Activated CD4-positive, alpha-beta T cell treated with anti-CD3 and anti-CD28 coated beads for 24 hours (primary cell): ENCODE measurements at regions not wholly inside any gene's neighbourhood (a gene's known extent, or its start where the extent isn't known, plus 50 kb on each side); places are given as distances from the start of the nearest gene placed in this dataset.

Source experiments
- DNase-seq, 2 donors: peaks; one replicate each; pipeline ENCODE4 v3.0.0-alpha.2; 2020; ENCODE audit warnings: low read depth in 2 of 2

DNA sequence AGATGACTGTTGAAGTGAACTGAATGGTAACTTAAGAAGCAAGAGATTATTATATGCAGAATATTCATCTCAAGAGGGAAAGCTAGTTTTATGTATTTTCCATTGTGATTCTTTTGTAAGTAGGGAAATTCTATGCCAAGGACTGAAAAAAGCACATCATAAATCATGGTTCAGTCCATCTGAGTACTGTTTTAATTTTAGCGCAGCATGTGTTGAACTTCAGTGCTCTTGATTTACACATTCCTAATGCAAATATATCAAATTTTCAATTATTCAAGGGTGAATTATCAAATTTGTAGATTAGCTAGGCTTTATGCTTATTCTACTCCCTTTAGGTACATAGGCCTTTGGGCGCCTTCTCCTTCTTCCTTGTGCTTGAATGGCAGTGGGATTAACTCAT lies 50.3 kb upstream of the TCF12 start:
- no peak for DNase-seq

DNA sequence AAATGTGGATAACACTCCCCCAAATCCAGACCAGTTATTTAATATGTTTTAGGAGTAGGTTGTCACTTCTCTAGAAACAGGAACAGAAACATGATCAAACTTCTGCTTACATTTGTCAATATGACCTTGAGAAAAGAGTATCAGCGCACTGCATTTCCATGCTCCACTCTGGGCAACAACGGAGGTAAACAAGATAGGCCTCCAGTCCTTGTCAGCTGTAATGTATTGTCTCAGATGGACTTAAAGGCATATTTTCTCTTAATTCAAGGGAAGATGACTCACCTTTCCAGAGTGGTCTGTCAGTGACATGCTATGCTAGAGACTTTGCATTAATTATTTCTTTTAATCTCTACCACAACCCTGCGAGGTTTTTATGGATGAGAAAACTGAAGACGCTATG lies 51.6 kb upstream of the TCF12 start:
- no peak for DNase-seq

DNA sequence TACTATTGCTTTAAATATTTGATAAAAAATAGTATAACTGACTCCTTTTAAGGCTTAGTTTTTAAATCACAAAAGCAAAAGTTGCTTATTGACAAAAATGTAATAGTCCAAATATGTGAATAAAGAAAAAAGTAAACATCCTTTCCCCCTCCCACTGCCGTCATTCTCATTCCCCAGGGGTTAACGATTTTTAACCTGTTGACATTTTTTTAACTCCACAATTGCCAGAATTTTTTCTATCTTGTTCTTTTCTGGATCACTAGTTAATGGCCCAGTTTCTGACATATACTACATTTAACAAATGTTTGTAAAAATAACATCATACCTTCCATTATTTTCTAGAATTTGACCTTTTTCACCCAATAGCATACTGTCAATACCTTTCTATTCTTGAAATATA lies 60.6 kb upstream of the TCF12 start:
- no peak for DNase-seq

DNA sequence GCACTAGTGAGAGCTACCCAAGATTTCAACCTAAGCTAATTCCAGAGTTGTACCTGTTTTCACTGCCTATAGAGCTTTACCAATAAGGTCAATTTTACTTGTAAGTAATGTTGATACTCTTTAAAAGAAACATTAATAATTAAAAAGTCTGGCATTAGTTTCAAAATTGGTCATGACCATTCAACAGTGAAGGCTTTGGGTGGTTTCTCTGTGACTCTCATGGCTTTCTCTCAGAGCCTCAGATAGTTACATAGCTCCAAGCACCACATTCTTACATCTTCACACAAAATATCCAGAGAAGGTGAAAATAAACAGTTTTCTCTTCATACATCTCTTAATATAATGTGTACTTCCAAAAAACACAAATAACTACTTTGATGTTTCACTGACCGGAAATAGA lies 61.5 kb upstream of the TCF12 start:
- DNase-seq, result no peak

DNA sequence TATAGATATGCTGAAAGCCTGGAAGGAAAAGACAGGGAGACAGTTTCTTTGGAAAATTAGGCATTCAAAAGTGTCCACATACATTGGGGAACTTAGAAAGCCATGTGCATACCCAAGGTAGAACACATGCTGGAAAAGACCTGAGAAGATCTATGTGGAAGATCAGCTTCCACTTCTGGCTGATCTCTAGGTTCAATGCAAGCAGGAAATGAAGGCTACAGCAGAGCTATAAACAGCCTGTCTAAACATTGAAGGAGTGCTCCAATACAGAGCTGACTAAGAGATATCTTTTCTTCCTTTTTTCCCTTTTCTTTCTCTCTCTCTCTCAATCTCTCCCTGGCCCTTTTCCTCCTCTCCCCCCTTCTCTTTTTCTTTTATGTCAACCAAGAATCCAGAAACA lies 73.6 kb upstream of the TCF12 start:
- no peak for DNase-seq

DNA sequence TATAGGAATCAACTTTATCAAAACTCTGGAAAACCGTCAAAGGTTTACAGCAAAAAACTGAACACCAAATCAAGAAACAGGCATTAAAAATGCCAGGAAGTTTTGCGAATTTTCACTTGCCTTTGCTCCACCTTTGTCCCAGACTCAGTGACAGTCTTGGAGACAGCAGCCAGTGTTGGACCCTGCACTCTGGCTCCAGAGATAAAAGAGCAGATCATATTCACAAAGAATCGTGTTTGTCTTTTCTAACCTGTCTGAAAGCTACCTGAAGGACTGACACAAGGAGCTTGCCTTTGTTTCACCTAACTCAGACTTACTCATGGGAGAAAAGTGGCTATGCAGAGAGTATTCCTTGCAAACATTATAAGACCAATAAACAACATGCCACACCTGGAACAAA lies 74.0 kb upstream of the TCF12 start:
- no peak for DNase-seq

DNA sequence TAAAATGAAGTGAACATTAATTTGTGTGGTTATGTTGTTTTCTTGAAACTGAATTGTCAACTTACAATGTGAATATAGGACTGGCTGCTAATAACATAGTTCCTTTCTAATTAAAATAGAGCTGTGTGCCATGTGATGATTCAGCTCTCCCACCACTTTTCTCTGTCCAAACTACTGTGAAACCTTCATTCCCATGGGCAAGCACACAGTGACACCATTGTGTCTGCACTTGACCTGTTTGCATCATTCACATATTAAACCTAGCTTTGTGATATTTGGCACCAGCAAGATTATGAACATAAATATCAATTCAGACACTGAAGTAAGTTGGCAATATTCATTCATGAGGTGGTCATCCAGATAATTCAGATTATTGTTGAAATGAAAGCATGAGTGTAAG lies 78.8 kb upstream of the TCF12 start:
- no peak for DNase-seq

DNA sequence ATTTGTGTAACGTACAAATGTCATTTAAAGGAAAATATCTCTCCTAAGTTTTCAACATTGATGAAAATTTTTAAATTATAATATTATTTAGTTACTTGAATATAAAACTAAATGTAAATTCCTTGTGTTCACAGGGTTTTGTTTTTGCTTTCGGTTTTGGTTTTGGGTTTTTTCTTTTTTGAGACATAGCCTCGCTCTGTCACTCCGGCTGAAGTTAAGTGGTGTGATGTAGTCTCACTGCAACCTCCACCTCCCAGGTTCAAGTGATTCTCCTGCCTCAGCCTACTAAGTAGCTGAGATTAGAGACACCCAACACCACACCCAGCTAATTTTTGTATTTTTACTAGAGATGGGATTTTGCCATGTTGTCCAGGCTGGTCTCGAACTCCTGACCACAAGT lies 79.3 kb upstream of the TCF12 start:
- DNase-seq, result no peak

DNA sequence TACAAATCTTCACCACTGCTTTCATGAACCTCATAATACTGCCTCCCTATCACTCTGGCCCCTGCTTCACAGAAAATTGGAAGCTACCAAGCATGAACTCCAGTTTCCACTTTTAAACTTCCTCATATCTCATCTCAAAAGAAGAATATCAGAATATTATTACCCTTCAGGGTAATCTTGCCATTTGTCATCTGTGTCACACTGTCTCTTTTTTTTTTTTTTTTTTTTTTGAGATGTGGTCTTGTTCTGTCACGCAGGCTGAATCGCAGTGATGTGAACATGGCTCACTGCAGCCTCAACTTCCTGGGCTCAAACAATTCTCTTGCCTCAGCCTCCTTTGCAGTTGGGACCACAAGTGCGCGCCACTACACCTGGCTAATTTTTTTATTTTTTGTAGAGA lies 80.4 kb upstream of the TCF12 start:
- DNase-seq, result no peak

DNA sequence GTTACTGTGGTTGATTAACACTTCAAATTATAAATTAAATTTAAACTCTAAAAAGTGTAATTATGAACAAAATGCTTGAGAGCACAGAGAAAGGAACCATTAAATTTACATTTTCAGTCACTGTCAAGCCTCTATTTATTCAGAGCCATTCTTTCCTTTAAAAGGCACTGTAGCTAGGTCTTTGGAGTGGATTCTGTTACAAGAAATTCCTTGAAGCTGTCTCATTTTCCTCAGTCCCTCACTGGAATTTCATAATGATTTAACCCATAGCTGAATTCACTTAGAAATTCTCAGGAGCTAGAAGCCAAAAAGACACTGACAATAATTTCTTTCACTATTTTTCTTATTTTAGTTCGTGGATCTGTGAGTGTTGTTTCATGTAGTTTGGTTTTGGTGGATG lies 81.2 kb upstream of the TCF12 start:
- DNase-seq, result no peak

DNA sequence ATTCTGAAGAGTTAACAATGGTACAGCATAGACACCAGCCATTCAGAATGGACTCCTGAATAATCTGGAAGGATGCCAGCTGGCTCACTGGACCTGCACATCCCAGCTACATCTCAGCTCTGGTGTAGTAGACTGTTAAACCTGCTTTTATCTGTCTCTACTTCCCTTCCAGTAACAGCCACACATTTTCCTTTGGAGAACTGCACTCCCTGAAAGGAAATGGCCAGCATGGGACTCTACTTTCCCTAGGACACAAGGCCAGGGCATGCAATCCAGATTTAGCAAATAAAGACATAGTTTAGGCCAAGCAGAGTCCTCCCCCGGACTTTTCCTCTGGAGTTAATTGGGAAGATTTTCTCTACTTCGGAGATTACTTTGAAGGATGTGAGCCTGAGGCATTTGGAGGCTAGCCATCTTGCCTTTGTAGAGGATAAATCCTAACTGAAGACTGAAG lies 82.7 kb upstream of the TCF12 start:
- DNase-seq, result no peak

DNA sequence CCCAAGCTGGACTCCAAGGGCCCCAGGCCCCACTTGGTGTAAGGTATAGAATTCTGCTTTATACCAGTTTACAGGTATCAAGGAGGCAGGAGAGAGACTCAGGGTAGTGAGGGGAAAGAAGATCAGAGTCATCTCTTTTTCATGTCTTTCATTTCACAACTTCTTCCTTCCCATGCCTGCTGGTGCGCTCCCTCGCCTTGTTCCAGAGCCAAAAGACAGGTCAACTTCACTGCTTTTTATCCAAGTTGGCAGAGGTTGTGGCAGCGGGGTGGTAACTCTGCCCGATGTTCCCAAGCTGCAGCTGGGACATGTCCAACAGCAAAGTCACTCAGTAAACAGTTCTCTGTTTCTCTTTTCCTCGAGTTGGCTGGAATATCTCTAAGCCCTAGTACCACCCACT lies 86.3 kb upstream of the TCF12 start:
- DNase-seq, result no peak

DNA sequence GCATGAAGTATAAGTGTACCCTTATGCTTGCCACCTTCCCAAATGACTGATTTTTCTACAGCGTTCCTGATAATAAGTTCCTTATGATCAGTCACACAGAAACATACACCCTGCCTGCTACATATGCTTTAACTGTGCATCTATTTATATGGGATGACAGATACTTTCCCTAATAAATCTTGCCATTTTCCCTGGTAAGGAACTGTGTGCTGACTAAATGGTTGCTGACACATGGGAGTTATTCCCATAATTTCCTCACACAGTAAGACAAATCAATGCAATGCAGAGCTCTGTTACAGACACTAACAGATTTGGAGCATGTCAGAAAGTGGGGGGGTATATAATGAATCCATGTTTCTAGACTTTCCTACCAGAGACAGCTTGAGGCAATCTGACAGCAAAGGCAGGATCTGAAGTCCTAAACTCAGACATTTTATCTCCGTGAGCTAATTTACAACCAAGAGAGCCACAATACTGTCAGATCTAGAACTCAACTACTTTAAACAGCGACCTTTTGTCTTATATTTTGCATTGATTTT lies 86.9 kb upstream of the TCF12 start:
- no peak for DNase-seq

DNA sequence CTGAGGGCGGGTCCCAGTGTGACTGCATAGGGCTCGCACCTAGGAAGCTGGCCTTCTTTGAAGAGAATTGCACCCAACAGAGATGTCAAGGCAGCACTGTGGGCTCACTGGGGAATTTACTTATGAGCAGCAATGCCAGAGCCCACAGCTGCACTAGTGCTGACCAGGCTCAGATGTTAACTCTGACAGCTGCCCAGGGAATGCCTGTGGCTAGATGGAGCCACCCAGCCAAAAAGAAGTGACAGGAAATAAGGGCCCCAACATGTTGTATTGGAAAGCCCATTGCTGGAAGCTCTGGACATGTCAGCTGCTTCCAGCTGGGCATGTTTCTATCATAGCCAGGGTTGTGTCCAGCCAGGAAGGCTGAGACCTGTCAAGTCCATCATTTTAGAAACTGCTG lies 90.9 kb upstream of the ZNF280D start:
- no peak for DNase-seq

DNA sequence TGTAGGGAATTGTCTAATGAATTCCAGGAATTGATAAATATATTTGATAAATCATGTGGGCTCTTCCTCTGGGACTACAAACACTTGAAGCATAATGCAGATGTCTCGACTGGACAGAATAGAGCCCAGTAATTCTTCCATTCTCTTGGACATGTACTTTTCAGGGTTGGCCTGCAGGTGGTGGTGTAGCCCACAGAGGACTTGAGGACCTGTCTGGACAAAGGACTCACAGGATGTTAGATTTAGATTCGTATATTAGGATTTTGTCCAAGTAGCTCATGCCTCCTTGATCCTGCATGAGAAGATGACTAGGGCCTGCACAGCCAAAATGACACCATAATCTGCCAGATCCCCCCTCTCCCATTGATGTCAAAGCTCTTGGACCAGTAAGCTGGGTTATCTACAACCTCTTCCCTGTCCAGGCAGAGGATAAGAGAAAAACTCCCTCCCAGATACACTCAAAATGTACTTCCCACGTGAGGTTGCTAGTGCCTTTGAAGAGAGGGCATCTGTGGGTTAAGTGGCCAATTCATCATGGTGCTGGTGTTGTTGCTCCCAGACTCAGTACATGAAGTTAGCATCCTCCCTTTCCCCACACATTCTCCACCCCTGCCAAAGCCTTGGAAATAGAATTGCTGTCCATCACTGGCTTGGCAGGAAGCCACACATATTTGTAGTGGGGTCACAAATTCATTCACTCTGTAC lies 88.6 kb upstream of the ZNF280D start:
- DNase-seq, result peak in 1 of 2 donors; percentile 21

DNA sequence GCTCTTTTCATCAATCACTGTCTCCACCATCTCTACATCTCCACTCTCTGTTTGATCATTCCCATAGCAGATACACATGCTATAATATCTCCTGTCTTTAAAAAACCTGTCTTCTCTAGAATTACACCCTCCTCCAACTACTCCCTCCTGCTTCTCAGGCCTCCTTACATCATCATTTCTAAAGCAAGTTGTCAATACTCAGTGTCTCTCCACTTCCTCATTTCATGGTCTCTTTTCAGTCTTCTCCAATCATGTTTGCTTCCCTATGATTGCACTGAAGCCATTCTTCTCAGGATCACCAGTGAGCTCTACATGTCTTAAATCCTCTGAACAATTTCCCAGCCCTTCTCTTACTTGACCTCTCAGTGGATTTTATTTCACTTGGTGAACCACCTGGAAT lies 87.0 kb upstream of the ZNF280D start:
- no peak for DNase-seq

DNA sequence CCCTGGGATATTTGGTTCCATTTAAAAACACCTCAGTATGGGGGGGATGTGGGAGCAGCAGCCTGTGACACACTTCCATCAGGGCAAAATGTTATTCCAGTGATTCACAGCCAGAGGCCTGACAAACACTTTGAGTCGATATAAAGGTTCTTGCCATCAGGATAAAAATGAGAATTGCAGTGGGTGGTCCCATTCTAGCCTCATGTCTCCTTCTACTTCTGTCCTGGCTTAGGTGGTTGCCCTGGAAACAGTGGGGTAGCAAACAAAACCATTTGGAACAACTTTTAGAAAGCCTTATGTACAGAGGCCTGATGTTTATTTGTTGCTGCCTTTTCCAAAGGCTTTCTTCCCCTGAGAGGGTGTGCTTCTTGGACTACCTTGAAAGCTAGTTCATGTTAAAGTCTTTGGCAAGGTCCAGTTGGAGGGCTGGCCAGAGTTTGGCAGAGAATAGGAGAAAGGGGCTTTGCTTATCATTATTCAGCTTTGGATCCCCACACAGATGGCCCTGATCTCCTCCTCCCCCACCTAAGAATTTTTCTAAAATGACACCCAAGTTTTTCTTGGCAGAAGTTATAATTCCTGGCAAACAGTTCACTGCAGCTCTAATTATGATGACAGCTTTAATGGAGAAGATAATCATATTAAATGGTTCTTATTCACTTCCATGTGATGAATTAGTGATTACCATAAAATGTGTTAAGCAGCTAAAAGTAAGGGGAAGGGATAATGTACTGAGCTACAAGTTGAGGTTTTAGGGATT lies 84.2 kb upstream of the ZNF280D start:
- no peak for DNase-seq

DNA sequence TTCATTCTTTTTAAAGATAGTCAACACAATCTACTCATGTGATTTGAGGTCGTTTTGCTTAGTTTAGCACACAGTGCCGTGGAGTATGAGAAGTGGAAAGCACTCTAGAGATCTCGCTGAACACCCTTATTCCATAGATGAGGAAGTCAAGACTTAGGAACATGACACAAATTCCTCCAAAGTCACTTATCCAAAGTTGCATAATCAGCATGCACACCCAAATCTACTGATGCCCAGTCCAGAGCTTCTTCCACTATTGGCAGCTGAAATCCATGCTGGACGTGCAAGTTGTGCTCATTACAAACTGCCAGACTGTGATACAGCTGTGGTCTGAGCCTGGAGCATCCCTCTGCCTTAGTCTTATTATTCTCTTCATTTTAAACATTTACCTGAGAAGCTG lies 83.5 kb upstream of the ZNF280D start:
- DNase-seq, result no peak

DNA sequence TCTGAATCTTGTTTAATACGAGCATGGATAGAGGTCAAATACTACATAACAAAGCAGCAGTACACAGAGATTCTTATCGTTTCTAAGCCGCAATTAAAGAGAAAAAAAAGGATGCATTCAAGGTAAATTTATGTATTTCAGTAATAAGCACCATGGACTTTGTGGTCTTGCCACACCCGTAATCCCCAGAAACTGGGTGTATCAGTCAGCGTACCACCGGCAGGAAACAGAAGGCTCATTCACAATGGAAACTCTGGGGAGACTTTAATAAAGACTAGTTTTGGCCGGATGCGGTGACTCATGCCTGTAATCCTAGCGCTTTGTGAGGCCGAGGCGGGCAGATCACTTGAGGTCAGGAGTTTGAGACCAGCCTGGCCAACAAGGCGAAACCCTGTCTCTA lies 81.9 kb upstream of the ZNF280D start:
- DNase-seq, result no peak

DNA sequence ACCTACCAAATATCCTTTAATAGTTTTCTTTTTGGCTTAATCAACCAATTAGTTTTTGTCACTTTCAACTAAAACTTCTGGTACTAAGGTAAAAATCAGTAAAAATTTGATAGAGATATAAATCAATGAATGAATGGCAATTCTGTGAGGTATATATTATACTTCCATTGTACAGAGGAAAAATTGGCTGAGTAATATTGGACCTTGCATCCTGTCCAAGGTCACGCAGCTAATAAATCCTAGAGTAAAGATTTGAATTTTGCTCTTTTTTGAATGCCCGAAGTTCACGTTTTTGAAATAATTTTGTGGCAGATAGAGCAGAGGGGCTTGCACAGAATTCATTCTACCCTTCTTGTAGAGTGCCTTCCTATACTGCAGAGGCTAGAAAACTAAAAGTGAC lies 81.1 kb upstream of the ZNF280D start:
- DNase-seq, result no peak

DNA sequence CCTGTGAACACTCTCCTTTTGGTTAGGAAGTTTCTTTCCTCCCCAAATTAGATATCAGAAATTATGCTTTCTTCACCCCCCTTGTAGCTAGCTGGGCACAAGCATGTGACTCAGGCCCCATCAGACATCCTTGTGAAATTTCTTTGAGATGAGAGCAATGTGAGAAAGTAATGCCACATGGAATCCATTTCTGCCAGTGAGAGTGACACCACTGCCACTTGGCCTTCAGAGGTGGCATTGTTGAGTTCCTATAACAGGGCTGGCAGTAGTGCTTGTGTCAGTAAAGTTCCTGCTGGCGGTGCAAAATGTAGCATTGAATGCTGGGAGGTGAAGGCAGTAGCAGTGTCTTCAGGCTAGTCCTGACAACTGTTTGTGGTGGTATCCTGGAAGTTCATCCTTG lies 80.7 kb upstream of the ZNF280D start:
- no peak for DNase-seq

DNA sequence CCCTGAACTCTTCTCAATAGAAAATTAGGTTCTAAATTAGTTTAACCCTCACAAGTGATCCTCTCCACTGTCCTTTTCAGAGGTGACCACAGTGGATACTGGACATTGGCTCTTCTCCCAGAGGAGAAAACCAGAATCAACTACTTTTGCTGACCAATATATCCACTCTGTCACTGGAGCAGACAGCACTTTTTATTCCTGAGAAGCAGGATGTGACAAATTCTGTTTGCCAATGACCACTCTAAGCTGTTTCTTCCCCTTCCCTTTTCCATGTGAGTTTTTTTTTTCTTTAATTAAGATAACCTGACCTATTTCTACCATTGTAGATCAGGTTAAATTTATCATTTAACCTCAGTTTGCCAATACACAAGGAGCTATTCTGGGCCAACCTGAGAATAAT lies 79.7 kb upstream of the ZNF280D start:
- DNase-seq, result no peak

DNA sequence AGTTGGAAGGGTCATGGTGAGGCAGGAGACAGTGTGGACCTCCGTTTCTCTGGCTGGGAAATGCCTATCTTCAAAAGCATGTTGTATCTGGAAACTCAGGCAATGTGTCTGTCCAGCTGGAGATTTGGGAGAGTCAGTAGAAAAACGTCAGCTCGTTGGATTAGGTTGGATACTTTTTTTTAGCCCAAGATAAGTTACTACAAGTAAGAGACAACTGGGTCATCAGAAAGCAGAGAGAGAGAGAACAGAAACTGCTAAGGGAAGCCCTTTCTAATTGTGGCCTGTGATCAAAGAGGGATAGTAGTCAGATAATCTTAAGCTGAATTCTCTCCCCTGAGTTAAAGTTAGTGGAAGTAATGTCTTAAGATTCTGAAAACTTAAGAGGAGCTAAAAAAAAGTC lies 78.9 kb upstream of the ZNF280D start:
- DNase-seq, result no peak
